ENCODE measurements at regions not wholly inside any gene's neighbourhood (a gene's known extent, or its start where the extent isn't known, plus 50 kb on each side); places are given as distances from the start of the nearest gene placed in this dataset.

DNA sequence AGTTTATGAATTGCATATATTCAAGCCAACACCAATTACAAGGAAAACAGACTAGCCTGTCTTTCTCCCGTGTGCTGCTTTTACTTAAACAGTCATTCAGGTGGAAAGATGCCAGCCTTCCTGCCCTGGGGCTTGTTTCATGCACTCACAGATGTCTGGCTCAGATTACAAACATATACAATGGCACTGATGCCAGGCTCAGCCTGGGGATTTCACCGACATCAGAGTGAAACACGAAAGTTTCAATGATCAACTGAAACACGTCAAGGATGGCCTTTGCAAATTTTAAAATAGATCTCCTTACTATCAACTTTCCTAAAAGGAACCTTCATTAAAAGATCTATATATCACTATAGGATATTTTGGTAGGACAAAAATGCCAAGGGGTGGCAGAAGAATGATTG, 1576.5 kb downstream of the EFNA5 start:
- TF ChIP-seq, protein P1, sequence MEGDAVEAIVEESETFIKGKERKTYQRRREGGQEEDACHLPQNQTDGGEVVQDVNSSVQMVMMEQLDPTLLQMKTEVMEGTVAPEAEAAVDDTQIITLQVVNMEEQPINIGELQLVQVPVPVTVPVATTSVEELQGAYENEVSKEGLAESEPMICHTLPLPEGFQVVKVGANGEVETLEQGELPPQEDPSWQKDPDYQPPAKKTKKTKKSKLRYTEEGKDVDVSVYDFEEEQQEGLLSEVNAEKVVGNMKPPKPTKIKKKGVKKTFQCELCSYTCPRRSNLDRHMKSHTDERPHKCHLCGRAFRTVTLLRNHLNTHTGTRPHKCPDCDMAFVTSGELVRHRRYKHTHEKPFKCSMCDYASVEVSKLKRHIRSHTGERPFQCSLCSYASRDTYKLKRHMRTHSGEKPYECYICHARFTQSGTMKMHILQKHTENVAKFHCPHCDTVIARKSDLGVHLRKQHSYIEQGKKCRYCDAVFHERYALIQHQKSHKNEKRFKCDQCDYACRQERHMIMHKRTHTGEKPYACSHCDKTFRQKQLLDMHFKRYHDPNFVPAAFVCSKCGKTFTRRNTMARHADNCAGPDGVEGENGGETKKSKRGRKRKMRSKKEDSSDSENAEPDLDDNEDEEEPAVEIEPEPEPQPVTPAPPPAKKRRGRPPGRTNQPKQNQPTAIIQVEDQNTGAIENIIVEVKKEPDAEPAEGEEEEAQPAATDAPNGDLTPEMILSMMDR (conservative IDR thresholded peaks at IDR 0.05): no peak
- TF ChIP-seq ZFX (IDR thresholded peaks at IDR 0.05): no peak
